CD4-positive, CD25-positive, alpha-beta regulatory T cell (primary cell): ENCODE measurements at regions not wholly inside any gene's neighbourhood (a gene's known extent, or its start where the extent isn't known, plus 50 kb on each side); places are given as distances from the start of the nearest gene placed in this dataset.
A peak's percentile ranks its signal among the peaks of the same experiment; 100 is the strongest.

Experiments used
- ATAC-seq, 2 donors: fragments of 150-1000 bp; cut with Tn5 transposase; one replicate each; pipeline ENCODE4 v1.10.0; 2021; ENCODE audit warnings: low read depth in 2 of 2, moderate number of reproducible peaks in 2 of 2, moderate library complexity in 1 of 2
- DNase-seq, 3 donors: peaks; one replicate each; pipeline versions ENCODE4 v3.0.0 to v3.0.0-alpha.2; 2012 to 2022; ENCODE audit warnings: mixed read lengths in 1 of 3
- H3K27ac ChIP-seq: one replicate; pipeline ENCODE4 v1.7.0; 2013; ENCODE audit warnings: mild to moderate bottlenecking, low read length; ENCODE audit not compliant: insufficient read depth, poor library complexity, severe bottlenecking
- H3K27me3 ChIP-seq: one replicate; pipeline ENCODE4 v1.7.0; 2013; ENCODE audit warnings: low read length; ENCODE audit not compliant: control insufficient read depth, insufficient read depth
- H3K36me3 ChIP-seq: one replicate; pipeline ENCODE4 v1.7.0; 2013; ENCODE audit warnings: mild to moderate bottlenecking, low read length, moderate library complexity; ENCODE audit not compliant: control insufficient read depth, insufficient read depth
- H3K4me1 ChIP-seq: 2 replicates; pipeline ENCODE4 v1.7.0; 2013; ENCODE audit warnings: mild to moderate bottlenecking, low read length; ENCODE audit not compliant: insufficient read depth, control insufficient read depth, poor library complexity, severe bottlenecking
- H3K4me3 ChIP-seq: one replicate; pipeline ENCODE4 v1.7.0; 2013; ENCODE audit warnings: low read depth, mild to moderate bottlenecking, low read length, moderate library complexity
- H3K9me3 ChIP-seq, 2 experiments: 1 replicate in 1 of 2; 2 replicates in 1 of 2; pipeline ENCODE4 v1.7.0; 2013; ENCODE audit warnings: low read length in 2 of 2, mild to moderate bottlenecking in 1 of 2, moderate library complexity in 1 of 2; ENCODE audit not compliant: control insufficient read depth in 2 of 2
- H3K27ac Mint-ChIP-seq, 3 donors: one replicate each; pipeline ENCODE4 v1.8.0; 2020 to 2022; ENCODE audit warnings: mild to moderate bottlenecking in 3 of 3, mixed read lengths in 3 of 3, moderate library complexity in 2 of 3
- H3K27me3 Mint-ChIP-seq: one replicate; pipeline ENCODE4 v1.8.0; 2022; ENCODE audit warnings: mild to moderate bottlenecking, mixed read lengths
- H3K36me3 Mint-ChIP-seq: one replicate; pipeline ENCODE4 v1.8.0; 2020; ENCODE audit warnings: mixed read lengths
- H3K4me1 Mint-ChIP-seq, 4 donors: one replicate each; pipeline ENCODE4 v1.8.0; 2020 to 2022; ENCODE audit warnings: mixed read lengths in 4 of 4, mild to moderate bottlenecking in 1 of 4
- H3K4me3 Mint-ChIP-seq, 4 donors: one replicate each; pipeline ENCODE4 v1.8.0; 2020 to 2022; ENCODE audit warnings: mild to moderate bottlenecking in 4 of 4, mixed read lengths in 4 of 4, moderate library complexity in 3 of 4
- H3K9me3 Mint-ChIP-seq, 7 donors: one replicate each; pipeline ENCODE4 v1.8.0; 2020 to 2022; ENCODE audit warnings: mixed read lengths in 7 of 7, mild to moderate bottlenecking in 3 of 7, moderate library complexity in 2 of 7

GRCh38 chr14:98433436-98433835, 838.6 kb downstream of the BCL11B start:
- Histone ChIP-seq H3K36me3 (no peaks in the 10 kb centered on the region), H3K27me3 (no peaks in the 10 kb centered on the region), H3K27ac (no peak overlapping the region), H3K9me3 (peaks cover 0 to 4% of the 10 kb centered on the region in 2 experiments), H3K4me1 (no peaks in the 10 kb centered on the region), H3K4me3 (no peak overlapping the region)
- ATAC-seq = no peak
- Mint-ChIP-seq H3K27me3 (peaks cover 2% of the 10 kb centered on the region), H3K4me1 (peaks cover 19 to 26% (median 25%) of the 10 kb centered on the region in 4 donors), H3K4me3 (no peak overlapping the region), H3K27ac (peak overlapping the region in 1 of 3 donors; percentile 48), H3K36me3 (no peaks in the 10 kb centered on the region), H3K9me3 (peaks cover 0 to 11% (median 4%) of the 10 kb centered on the region in 7 donors)
- DNase-seq = peak in 1 of 3 donors; percentile 70

GRCh38 chr14:98437113-98437512, 834.9 kb downstream of the BCL11B start:
- no peak overlapping the region for H3K4me3 ChIP-seq
- H3K27ac ChIP-seq = no peak overlapping the region
- DNase-seq (no peak), ATAC-seq (no peak)
- Mint-ChIP-seq H3K27me3 (no peaks in the 10 kb centered on the region), H3K4me3 (no peak overlapping the region), H3K9me3 (peaks cover 0 to 14% (median 9%) of the 10 kb centered on the region in 7 donors), H3K4me1 (peaks cover 20 to 29% (median 26%) of the 10 kb centered on the region in 4 donors), H3K27ac (no peak overlapping the region), H3K36me3 (peaks cover 4% of the 10 kb centered on the region)
- no peaks in the 10 kb centered on the region for H3K4me1 ChIP-seq
- H3K36me3 ChIP-seq = no peaks in the 10 kb centered on the region
- H3K27me3 ChIP-seq = no peaks in the 10 kb centered on the region
- peaks cover 0 to 4% of the 10 kb centered on the region in 2 experiments for H3K9me3 ChIP-seq

GRCh38 chr14:98444077-98444476, 827.9 kb downstream of the BCL11B start:
- Mint-ChIP-seq H3K27me3 (no peaks in the 10 kb centered on the region), H3K4me1 (peaks cover 12 to 36% (median 34%) of the 10 kb centered on the region in 4 donors), H3K36me3 (peaks cover 4% of the 10 kb centered on the region), H3K4me3 (peak overlapping the region; percentile 3 to 84 (median 76)), H3K27ac (peak overlapping the region in 2 of 3 donors; percentile 97 to 98), H3K9me3 (peaks cover 0 to 6% (median 4%) of the 10 kb centered on the region in 7 donors)
- peak; percentile 11 to 89 (median 83) for DNase-seq
- no peaks in the 10 kb centered on the region for H3K9me3 ChIP-seq
- peak overlapping the region; percentile 66 for H3K4me3 ChIP-seq
- H3K4me1 ChIP-seq = peaks cover 33% of the 10 kb centered on the region
- H3K27ac ChIP-seq = peak overlapping the region; percentile 76
- no peaks in the 10 kb centered on the region for H3K27me3 ChIP-seq
- H3K36me3 ChIP-seq = no peaks in the 10 kb centered on the region
- ATAC-seq = peak; percentile 92 to 95

GRCh38 chr14:98445718-98446117, 826.3 kb downstream of the BCL11B start:
- ATAC-seq (no peak), DNase-seq (no peak)
- Mint-ChIP-seq H3K27me3 (no peaks in the 10 kb centered on the region), H3K4me3 (no peak overlapping the region), H3K36me3 (no peaks in the 10 kb centered on the region), H3K9me3 (peaks cover 0 to 6% (median under 1%) of the 10 kb centered on the region in 7 donors), H3K27ac (peak overlapping the region in 2 of 3 donors; percentile 88 to 97), H3K4me1 (peaks cover 12 to 36% (median 33%) of the 10 kb centered on the region in 4 donors)
- Histone ChIP-seq H3K4me3 (no peak overlapping the region), H3K36me3 (no peaks in the 10 kb centered on the region), H3K4me1 (peaks cover 33% of the 10 kb centered on the region), H3K27ac (no peak overlapping the region), H3K27me3 (no peaks in the 10 kb centered on the region), H3K9me3 (no peaks in the 10 kb centered on the region)

- peaks cover 12 to 34% (median 31%) of the 10 kb centered on the region in 4 donors for H3K4me1 Mint-ChIP-seq
- H3K4me3 ChIP-seq = no peak overlapping the region
- H3K9me3 ChIP-seq = no peaks in the 10 kb centered on the region
- no peak overlapping the region for H3K27ac ChIP-seq
- H3K27ac Mint-ChIP-seq = peak overlapping the region in 2 of 3 donors; percentile 88 to 97
- H3K27me3 ChIP-seq = no peaks in the 10 kb centered on the region
- H3K27me3 Mint-ChIP-seq = no peaks in the 10 kb centered on the region
- H3K9me3 Mint-ChIP-seq = peaks cover 0 to 6% (median 0%) of the 10 kb centered on the region in 7 donors
- H3K36me3 Mint-ChIP-seq = no peaks in the 10 kb centered on the region
- ATAC-seq (no peak), DNase-seq (no peak)
- no peak overlapping the region for H3K4me3 Mint-ChIP-seq
- H3K36me3 ChIP-seq = no peaks in the 10 kb centered on the region
- peaks cover 33% of the 10 kb centered on the region for H3K4me1 ChIP-seq
These were observed 825.5 kb downstream of the BCL11B start for GRCh38 chr14:98446508-98446907.

- ATAC-seq = no peak
- H3K27ac ChIP-seq = no peak overlapping the region
- no peaks in the 10 kb centered on the region for H3K9me3 ChIP-seq
- no peak overlapping the region for H3K4me3 ChIP-seq
- Mint-ChIP-seq H3K27ac (no peak overlapping the region), H3K27me3 (no peaks in the 10 kb centered on the region), H3K9me3 (peaks cover 0 to 10% (median 2%) of the 10 kb centered on the region in 7 donors), H3K4me3 (no peak overlapping the region), H3K36me3 (no peaks in the 10 kb centered on the region), H3K4me1 (peaks cover 0 to 10% (median 5%) of the 10 kb centered on the region in 4 donors)
- H3K36me3 ChIP-seq = no peaks in the 10 kb centered on the region
- DNase-seq = no peak
- no peaks in the 10 kb centered on the region for H3K27me3 ChIP-seq
- no peaks in the 10 kb centered on the region for H3K4me1 ChIP-seq
These were observed 815.8 kb downstream of the BCL11B start for GRCh38 chr14:98456231-98456630.

- Mint-ChIP-seq H3K4me1 (peaks cover 0 to 6% (median 2%) of the 10 kb centered on the region in 4 donors), H3K4me3 (no peak overlapping the region), H3K27ac (no peak overlapping the region), H3K27me3 (no peaks in the 10 kb centered on the region), H3K9me3 (peaks cover 0 to 7% (median 1%) of the 10 kb centered on the region in 7 donors), H3K36me3 (no peaks in the 10 kb centered on the region)
- H3K36me3 ChIP-seq = no peaks in the 10 kb centered on the region
- DNase-seq = no peak
- ATAC-seq = no peak
- no peak overlapping the region for H3K4me3 ChIP-seq
- no peaks in the 10 kb centered on the region for H3K27me3 ChIP-seq
- no peak overlapping the region for H3K27ac ChIP-seq
- no peaks in the 10 kb centered on the region for H3K4me1 ChIP-seq
- no peaks in the 10 kb centered on the region for H3K9me3 ChIP-seq
These were observed 813.3 kb downstream of the BCL11B start for GRCh38 chr14:98458702-98459101.

- ATAC-seq (no peak), DNase-seq (no peak)
- H3K4me3 ChIP-seq = no peak overlapping the region
- H3K27ac Mint-ChIP-seq = no peak overlapping the region
- H3K4me1 ChIP-seq = no peaks in the 10 kb centered on the region
- no peak overlapping the region for H3K4me3 Mint-ChIP-seq
- peaks cover 0 to under 1% (median 0%) of the 10 kb centered on the region in 4 donors for H3K4me1 Mint-ChIP-seq
- no peaks in the 10 kb centered on the region for H3K27me3 Mint-ChIP-seq
- no peaks in the 10 kb centered on the region for H3K27me3 ChIP-seq
- H3K36me3 ChIP-seq = no peaks in the 10 kb centered on the region
- H3K9me3 ChIP-seq = no peaks in the 10 kb centered on the region
- peaks cover 5% of the 10 kb centered on the region for H3K36me3 Mint-ChIP-seq
- H3K27ac ChIP-seq = no peak overlapping the region
- H3K9me3 Mint-ChIP-seq = peaks cover 0 to 7% (median 0%) of the 10 kb centered on the region in 7 donors
These were observed 809.1 kb downstream of the BCL11B start for GRCh38 chr14:98462908-98463307.
